Lung (tissue), 11 donors: ENCODE measurements at regions not wholly inside any gene's neighbourhood (a gene's known extent, or its start where the extent isn't known, plus 50 kb on each side); places are given as distances from the start of the nearest gene placed in this dataset.
"Not testable (repeated sequence)": the region's sequence is repeated elsewhere in the genome, so short reads cannot be mapped to it uniquely, and the experiment has no call there.

Experiments used
- ATAC-seq: fragments of 200-7000 bp; cut with Tn5 transposase; one replicate; pipeline ENCODE4 v1.9.1; 2020; ENCODE audit warnings: moderate number of reproducible peaks; ENCODE audit not compliant: insufficient read depth, low FRiP score
- DNase-seq, 3 donors: peaks; one replicate each; pipeline ENCODE4 v3.0.0-alpha.2; 2013 to 2017
- H3K27ac ChIP-seq, 2 donors: one replicate each; pipeline ENCODE4 v1.5.1; 2013; ENCODE audit warnings: mild to moderate bottlenecking in 2 of 2, moderate library complexity in 2 of 2, control low read depth in 1 of 2, inconsistent platforms in 1 of 2, low read depth in 1 of 2, low read length in 1 of 2
- H3K27me3 ChIP-seq, 3 donors: one replicate each; pipeline ENCODE4 v1.5.1; 2013; ENCODE audit warnings: low read length in 2 of 3; ENCODE audit not compliant: control insufficient read depth in 3 of 3, insufficient read depth in 3 of 3
- H3K36me3 ChIP-seq, 4 donors: one replicate each; pipeline ENCODE4 v1.5.1; 2013; ENCODE audit warnings: low read length in 4 of 4, mild to moderate bottlenecking in 1 of 4, moderate library complexity in 1 of 4; ENCODE audit not compliant: control insufficient read depth in 4 of 4, insufficient read depth in 4 of 4
- H3K4me1 ChIP-seq, 5 donors: one replicate each; pipeline ENCODE4 v1.5.1; 2013; ENCODE audit warnings: low read length in 5 of 5, mild to moderate bottlenecking in 2 of 5, moderate library complexity in 1 of 5; ENCODE audit not compliant: control insufficient read depth in 5 of 5, insufficient read depth in 5 of 5
- H3K4me3 ChIP-seq: one replicate; pipeline ENCODE4 v1.5.1; 2013; ENCODE audit warnings: mild to moderate bottlenecking, control low read depth, moderate library complexity
- H3K9ac ChIP-seq, 2 donors: one replicate each; pipeline ENCODE4 v1.5.1; 2013; ENCODE audit warnings: low read length in 2 of 2, control low read depth in 1 of 2; ENCODE audit not compliant: insufficient read depth in 1 of 2
- H3K9me3 ChIP-seq, 4 donors: one replicate each; pipeline ENCODE4 v1.5.1; 2013; ENCODE audit warnings: low read length in 3 of 4, mild to moderate bottlenecking in 1 of 4, moderate library complexity in 1 of 4; ENCODE audit not compliant: control insufficient read depth in 4 of 4, insufficient read depth in 3 of 4
- WGBS, 2 donors: extraction: QIAGEN DNeasy Blood & Tissue Kit; methylation state at CpG; one replicate each; pipeline ENCODE4 v1.1.7; 2013; 5-methylcytosine and 5-hydroxymethylcytosine counted together
- TF ChIP-seq, protein P1 (sequence below): IDR thresholded peaks from 2 replicates; pipeline ENCODE4 v1.5.1; 2012; ENCODE audit warnings: mild to moderate bottlenecking; ENCODE audit errors: control extremely low read depth, extremely low read depth
- donor health status: control.
- donor health status: control.
- donor health status: Bipolar disorder and iron deficiency.
- donor health status: healthy.
- donor health status: DM: yes; HTN: yes; CAD: no.

- 92 to 97% methylated on average over 3 of the region's 3 CpGs for WGBS, 2 donors
- Histone ChIP-seq H3K36me3 (no peaks in the 10 kb centered on the region), H3K9me3 (peaks cover 0 to 1% (median 0%) of the 10 kb centered on the region in 4 donors), H3K27ac (no peak overlapping the region), H3K4me1 (peaks cover 0 to 1% (median 0%) of the 10 kb centered on the region in 5 donors), H3K4me3 (no peak overlapping the region), H3K27me3 (no peaks in the 10 kb centered on the region), H3K9ac (no peak overlapping the region)
- ATAC-seq (no peak), DNase-seq (no peak)
- TF ChIP-seq, protein P1, sequence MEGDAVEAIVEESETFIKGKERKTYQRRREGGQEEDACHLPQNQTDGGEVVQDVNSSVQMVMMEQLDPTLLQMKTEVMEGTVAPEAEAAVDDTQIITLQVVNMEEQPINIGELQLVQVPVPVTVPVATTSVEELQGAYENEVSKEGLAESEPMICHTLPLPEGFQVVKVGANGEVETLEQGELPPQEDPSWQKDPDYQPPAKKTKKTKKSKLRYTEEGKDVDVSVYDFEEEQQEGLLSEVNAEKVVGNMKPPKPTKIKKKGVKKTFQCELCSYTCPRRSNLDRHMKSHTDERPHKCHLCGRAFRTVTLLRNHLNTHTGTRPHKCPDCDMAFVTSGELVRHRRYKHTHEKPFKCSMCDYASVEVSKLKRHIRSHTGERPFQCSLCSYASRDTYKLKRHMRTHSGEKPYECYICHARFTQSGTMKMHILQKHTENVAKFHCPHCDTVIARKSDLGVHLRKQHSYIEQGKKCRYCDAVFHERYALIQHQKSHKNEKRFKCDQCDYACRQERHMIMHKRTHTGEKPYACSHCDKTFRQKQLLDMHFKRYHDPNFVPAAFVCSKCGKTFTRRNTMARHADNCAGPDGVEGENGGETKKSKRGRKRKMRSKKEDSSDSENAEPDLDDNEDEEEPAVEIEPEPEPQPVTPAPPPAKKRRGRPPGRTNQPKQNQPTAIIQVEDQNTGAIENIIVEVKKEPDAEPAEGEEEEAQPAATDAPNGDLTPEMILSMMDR = no peak
Observed at GRCh38 chr20:53808733-53809132, 215.1 kb upstream of the ZNF217 start.

- DNase-seq = not testable (repeated sequence)
Observed at GRCh38 chr20:53808302-53808701, 214.7 kb upstream of the ZNF217 start.

GRCh38 chr20:53806683-53807401, 213.2 kb upstream of the ZNF217 start:
- H3K9ac ChIP-seq = no peak overlapping the region
- TF ChIP-seq, protein P1 = no peak
- ATAC-seq (no peak), DNase-seq (no peak)
- WGBS, 2 donors = 87% methylated on average over 6 of the region's 6 CpGs
- H3K4me1 ChIP-seq = no peaks in the 10 kb centered on the region
- no peak overlapping the region for H3K27ac ChIP-seq
- peaks cover 0 to 1% (median 0%) of the 10 kb centered on the region in 4 donors for H3K9me3 ChIP-seq
- no peaks in the 10 kb centered on the region for H3K27me3 ChIP-seq
- no peak overlapping the region for H3K4me3 ChIP-seq
- no peaks in the 10 kb centered on the region for H3K36me3 ChIP-seq

More at GRCh38 chr20:53808302-53808701, 214.7 kb upstream of the ZNF217 start:
- not testable (repeated sequence) for H3K9me3 ChIP-seq, H3K4me1 ChIP-seq, H3K27ac ChIP-seq, H3K27me3 ChIP-seq, H3K4me3 ChIP-seq, ATAC-seq, H3K36me3 ChIP-seq, H3K9ac ChIP-seq
- WGBS, 2 donors = 93 to 96% methylated on average over 10 of the region's 10 CpGs

- H3K27me3 ChIP-seq = no peaks in the 10 kb centered on the region
- TF ChIP-seq, protein P1 = no peak
- no peak overlapping the region for H3K27ac ChIP-seq
- no peaks in the 10 kb centered on the region for H3K36me3 ChIP-seq
- WGBS, 2 donors = 65 to 81% methylated on average over 5 of the region's 5 CpGs
- H3K4me1 ChIP-seq = no peaks in the 10 kb centered on the region
- no peak overlapping the region for H3K4me3 ChIP-seq
- DNase-seq = no peak
- ATAC-seq = no peak
- H3K9ac ChIP-seq = no peak overlapping the region
- H3K9me3 ChIP-seq = peaks cover 0 to 1% (median 0%) of the 10 kb centered on the region in 4 donors
Observed at GRCh38 chr20:53805895-53806384, 212.3 kb upstream of the ZNF217 start.
